HG02610 (cell line): ENCODE measurements at regions not wholly inside any gene's neighbourhood (a gene's known extent, or its start where the extent isn't known, plus 50 kb on each side); places are given as distances from the start of the nearest gene placed in this dataset.
"Not testable (repeated sequence)": the region's sequence is repeated elsewhere in the genome, so short reads cannot be mapped to it uniquely, and the experiment has no call there.

ENCODE experiments used
- ATAC-seq: cut with Tn5 transposase; IDR thresholded peaks from one replicate; pipeline ENCODE4 v1.9.1; 2021; ENCODE audit warnings: mild to moderate bottlenecking, moderate library complexity; ENCODE audit not compliant: unreplicated experiment

- no peak for ATAC-seq
Observed at GRCh38 chr5:25405850-25406249, 761.1 kb upstream of the CDH10 start.

- no peak for ATAC-seq
Observed at GRCh38 chr5:25399878-25400480, 755.2 kb upstream of the CDH10 start.

- no peak for ATAC-seq
Observed at GRCh38 chr5:25393957-25394356, 749.2 kb upstream of the CDH10 start.

- ATAC-seq = no peak
Observed at GRCh38 chr5:25393256-25393655, 748.5 kb upstream of the CDH10 start.

- no peak for ATAC-seq
Observed at GRCh38 chr5:25387953-25388352, 743.2 kb upstream of the CDH10 start.

- no peak for ATAC-seq
Observed at GRCh38 chr5:25362799-25363198, 718.0 kb upstream of the CDH10 start.

GRCh38 chr5:25358919-25359318 lies 714.1 kb upstream of the CDH10 start:
- no peak for ATAC-seq

GRCh38 chr5:25357605-25358004 lies 712.8 kb upstream of the CDH10 start:
- ATAC-seq = no peak

GRCh38 chr5:25349746-25350145 lies 705.0 kb upstream of the CDH10 start:
- no peak for ATAC-seq

GRCh38 chr5:25345240-25345771 lies 700.5 kb upstream of the CDH10 start:
- no peak for ATAC-seq

- ATAC-seq = no peak
Observed at GRCh38 chr5:25339541-25339940, 694.8 kb upstream of the CDH10 start.

GRCh38 chr5:25334350-25334749 lies 689.6 kb upstream of the CDH10 start:
- no peak for ATAC-seq

- ATAC-seq = no peak
Observed at GRCh38 chr5:25330721-25331120, 685.9 kb upstream of the CDH10 start.

- no peak for ATAC-seq
Observed at GRCh38 chr5:25327172-25327571, 682.4 kb upstream of the CDH10 start.

- no peak for ATAC-seq
Observed at GRCh38 chr5:25301836-25302235, 657.1 kb upstream of the CDH10 start.

GRCh38 chr5:25295067-25295466 lies 650.3 kb upstream of the CDH10 start:
- no peak for ATAC-seq

- not testable (repeated sequence) for ATAC-seq
Observed at GRCh38 chr5:25289766-25290165, 645.0 kb upstream of the CDH10 start.

GRCh38 chr5:25286319-25286718 lies 641.5 kb upstream of the CDH10 start:
- no peak for ATAC-seq

GRCh38 chr5:25285136-25285535 lies 640.4 kb upstream of the CDH10 start:
- no peak for ATAC-seq

- ATAC-seq = not testable (repeated sequence)
Observed at GRCh38 chr5:25263507-25263906, 618.7 kb upstream of the CDH10 start.

- ATAC-seq = no peak
Observed at GRCh38 chr5:25262221-25262620, 617.4 kb upstream of the CDH10 start.

- ATAC-seq = no peak
Observed at GRCh38 chr5:25255128-25255527, 610.4 kb upstream of the CDH10 start.

GRCh38 chr5:25241981-25242380 lies 597.2 kb upstream of the CDH10 start:
- no peak for ATAC-seq
